K562 (cell line): ENCODE measurements at regions not wholly inside any gene's neighbourhood (a gene's known extent, or its start where the extent isn't known, plus 50 kb on each side); places are given as distances from the start of the nearest gene placed in this dataset.

Source experiments
- ATAC-seq: fragments of 200-7000 bp; cut with Tn5 transposase; 3 replicates; pipeline ENCODE4 v1.9.1; 2020; ENCODE audit warnings: moderate library complexity
- BruUV-seq: library from RNA; stranded (reverse); fragments of 400-500 nt; replicated peaks from 2 replicates; lab custom pipeline; 2021; lab: Mats Ljungman, UMichigan
- CTCF ChIA-PET: fragments of 300-600 bp; formaldehyde crosslinking; extraction: SDS; loops from one replicate; lab custom pipeline; 2021; ENCODE audit warnings: low intra/inter-chr PET ratio; lab: Yijun Ruan, JAX
- POLR2A ChIA-PET: fragments of 300-600, 350-650 bp; sonication (Branson Sonifier 250); formaldehyde crosslinking; extraction: SDS; loops from one replicate; lab custom pipeline; 2021; ENCODE audit warnings: antibody characterized with exemption, inconsistent platforms; lab: Yijun Ruan, JAX
- DNase-seq, 4 experiments: peaks; one replicate each; pipeline versions ENCODE4 v3.0.0 to v3.0.0-alpha.2; 2011 to 2018; ENCODE audit warnings: low spot score in 3 of 4, mixed read lengths in 3 of 4; ENCODE audit errors: extremely low read depth in 1 of 4
- FAIRE-seq: peaks from 2 replicates; lab custom pipeline; 2011; peaks lifted over from hg19 to GRCh38; lab: Jason Lieb, UNC
- H2AFZ ChIP-seq: 2 replicates; pipeline ENCODE4 v1.6.0; 2011; ENCODE audit warnings: low read depth, low read length, control low read depth, inconsistent platforms
- H3K27ac ChIP-seq: fragments of 200-600 bp; 3 replicates; pipeline ENCODE4 v1.8.0; 2011; ENCODE audit warnings: low read depth, mild to moderate bottlenecking, control low read depth, inconsistent platforms, low read length, moderate library complexity, mixed read lengths; ENCODE audit errors: extremely low read depth
- H3K27me3 ChIP-seq, 2 experiments: fragments of 300-600 bp in 1 of 2; 2 replicates in 1 of 2; 3 replicates in 1 of 2; pipeline versions ENCODE4 v1.6.0 to v1.8.0; 2011; ENCODE audit warnings: inconsistent platforms in 2 of 2, low read length in 2 of 2, mild to moderate bottlenecking in 1 of 2, mixed read lengths in 1 of 2, moderate library complexity in 1 of 2; ENCODE audit not compliant: control insufficient read depth in 2 of 2, insufficient read depth in 2 of 2
- H3K36me3 ChIP-seq: fragments of 300-600 bp; 3 replicates; pipeline ENCODE4 v1.8.0; 2011; ENCODE audit warnings: mild to moderate bottlenecking, low read length, inconsistent platforms; ENCODE audit not compliant: control insufficient read depth, insufficient read depth
- H3K4me1 ChIP-seq, 2 experiments: fragments of 200-600 bp in 1 of 2; replicated peaks in 1 of 2; 2 replicates in 1 of 2; 3 replicates in 1 of 2; pipeline versions ENCODE4 v1.5.1 to v1.8.0; 2011; ENCODE audit warnings: inconsistent platforms in 2 of 2, low read length in 2 of 2, mild to moderate bottlenecking in 1 of 2, mixed read lengths in 1 of 2, moderate library complexity in 1 of 2; ENCODE audit not compliant: control insufficient read depth in 2 of 2, insufficient read depth in 2 of 2
- H3K4me2 ChIP-seq: 2 replicates; pipeline ENCODE4 v1.6.1; 2011; ENCODE audit warnings: low read length, control low read depth, inconsistent platforms, mixed read lengths; ENCODE audit not compliant: insufficient read depth
- H3K4me3 ChIP-seq: fragments of 200-600 bp; sonication (generic), shearing (Covaris generic); 2 replicates; pipeline ENCODE4 v1.5.1; 2016; ENCODE audit warnings: control low read depth, inconsistent platforms
- H3K79me2 ChIP-seq: fragments of 200-600 bp; 3 replicates; pipeline ENCODE4 v1.8.0; 2011; ENCODE audit warnings: low read length, inconsistent platforms; ENCODE audit not compliant: control insufficient read depth, insufficient read depth
- H3K9ac ChIP-seq, 2 experiments: 2 replicates each; pipeline versions ENCODE4 v1.6.0 to v1.6.1; 2011; ENCODE audit warnings: low read depth in 2 of 2, low read length in 2 of 2, control low read depth in 1 of 2, inconsistent platforms in 1 of 2, mild to moderate bottlenecking in 1 of 2, mixed read lengths in 1 of 2; ENCODE audit not compliant: insufficient read depth in 1 of 2
- H3K9me1 ChIP-seq: one replicate; pipeline ENCODE4 v1.6.0; 2011; ENCODE audit warnings: inconsistent platforms, mild to moderate bottlenecking, low read length, moderate library complexity; ENCODE audit not compliant: control insufficient read depth, insufficient read depth
- H3K9me3 ChIP-seq: replicated peaks from 2 replicates; pipeline ENCODE4 v1.5.1; 2011; ENCODE audit warnings: low read depth, low read length, inconsistent platforms; ENCODE audit not compliant: control insufficient read depth, insufficient read depth
- H4K20me1 ChIP-seq: replicated peaks from 2 replicates; pipeline ENCODE4 v1.6.1; 2011; ENCODE audit warnings: low read length, inconsistent platforms, mixed read lengths; ENCODE audit not compliant: control insufficient read depth, insufficient read depth
- ASH1L ChIP-seq: fragments of 450-650 bp; IDR thresholded peaks from 2 replicates; pipeline ENCODE4 v1.6.1; 2018; ENCODE audit warnings: borderline replicate concordance, mild to moderate bottlenecking, low read depth; ENCODE audit not compliant: partially characterized antibody
- GATA2 ChIP-seq: sonication (generic); formaldehyde crosslinking; IDR thresholded peaks from 2 replicates; pipeline ENCODE4 v1.4.0; 2020; ENCODE audit warnings: mild to moderate bottlenecking, missing genetic modification reagents
- JUN ChIP-seq, 2 experiments: sonication (generic) in 1 of 2; formaldehyde crosslinking in 1 of 2; IDR thresholded peaks; 2 replicates each; pipeline versions ENCODE4 v1.6.1 to v1.8.0; 2012 to 2022; ENCODE audit warnings: borderline replicate concordance in 2 of 2, mild to moderate bottlenecking in 2 of 2, improper control_type of control experiment in 1 of 2, low read depth in 1 of 2, low read length in 1 of 2, missing genetic modification reagents in 1 of 2
- NR1H2 ChIP-seq: sonication (generic); formaldehyde crosslinking; IDR thresholded peaks from 2 replicates; pipeline ENCODE4 v1.4.0; 2020; ENCODE audit warnings: mild to moderate bottlenecking, missing genetic modification reagents
- PHB ChIP-seq: fragments of 250-450 bp; sonication (Bioruptor Pico); IDR thresholded peaks from 2 replicates; pipeline ENCODE4 v1.5.0; 2021
- RCOR1 ChIP-seq, 2 experiments: IDR thresholded peaks; 2 replicates each; pipeline ENCODE4 v1.6.1; 2012; ENCODE audit warnings: low read depth in 2 of 2, low read length in 2 of 2, borderline replicate concordance in 1 of 2, improper control_type of control experiment in 1 of 2
- SMARCA4 ChIP-seq: fragments of 450-650 bp; IDR thresholded peaks from 2 replicates; pipeline ENCODE4 v1.6.1; 2016
- ZC3H11A ChIP-seq: IDR thresholded peaks from 2 replicates; pipeline ENCODE4 v1.6.1; 2012; ENCODE audit warnings: low read depth, low read length, improper control_type of control experiment
- WGBS: fragments of 100-300 bp; shearing (Covaris generic); methylation state at CpG from one replicate; pipeline ENCODE4 v1.1.6; 2016; ENCODE audit warnings: low coverage, mixed read lengths; ENCODE audit not compliant: insufficient coverage; ENCODE audit errors: missing lambda C conversion rate; 5-methylcytosine and 5-hydroxymethylcytosine counted together
- in situ Hi-C: fragments of 300-500 bp; cut with MboI; formaldehyde crosslinking; loops from 4 replicates; pipeline ENCODE4 v1.15.0; 2018; ENCODE audit warnings: inconsistent platforms, mixed read lengths
- intact Hi-C: fragments of 100-400 bp; cut with micrococcal nuclease; formaldehyde crosslinking; loops from 2 replicates; pipeline ENCODE4 v1.14.2; 2022
- TF ChIP-seq, protein P1 (sequence below): sonication (generic); formaldehyde crosslinking; IDR thresholded peaks from 2 replicates; pipeline ENCODE4 v1.9.0; 2022; ENCODE audit warnings: mild to moderate bottlenecking, missing genetic modification reagents
- TF ChIP-seq, protein P2 (sequence below): fragments of 200-400 bp; formaldehyde crosslinking; IDR thresholded peaks from 2 replicates; pipeline ENCODE4 v1.6.1; 2017; ENCODE audit warnings: mild to moderate bottlenecking, low read depth, low read length, moderate library complexity

DNA sequence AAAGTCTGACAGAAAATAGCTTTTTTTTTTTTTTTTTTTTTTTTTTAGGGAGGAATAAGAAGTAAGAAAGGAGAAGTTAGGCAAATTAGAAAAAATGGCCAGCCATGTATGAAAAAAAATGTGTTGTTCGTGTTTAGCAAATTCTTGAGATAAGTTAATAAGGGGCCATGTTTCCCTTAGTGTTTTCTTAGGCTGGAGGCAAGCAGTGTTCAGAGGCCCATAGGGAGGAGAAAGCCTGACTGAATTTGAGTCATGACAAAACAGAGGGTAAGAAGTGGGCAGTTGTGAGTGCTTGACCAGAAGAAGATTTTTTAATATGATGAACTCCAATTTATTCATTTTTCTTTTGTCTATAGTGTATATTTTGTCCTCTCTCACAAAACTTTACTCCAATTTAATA, 766.4 kb downstream of the FAM181B start:
- no TSS peak for BruUV-seq
- CTCF ChIA-PET: no interaction called here

DNA sequence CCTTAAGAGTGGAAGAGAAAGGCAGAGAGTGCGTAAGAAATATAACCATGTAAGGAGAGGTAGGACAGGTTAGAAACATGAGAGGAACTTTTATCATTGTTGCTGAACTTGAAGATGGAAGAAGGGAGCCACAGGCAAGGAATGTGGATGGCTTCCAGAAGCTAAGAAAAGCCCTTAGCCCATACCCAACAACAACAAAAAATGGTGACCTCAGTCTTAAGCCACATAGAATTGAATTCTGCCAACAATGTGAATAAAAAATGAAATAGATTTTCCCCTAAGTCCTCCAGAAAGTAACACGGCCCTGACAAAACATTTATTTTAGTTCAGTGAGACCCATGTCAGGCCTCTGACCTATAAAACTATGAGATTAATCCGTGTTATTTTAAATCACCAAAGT, 767.3 kb downstream of the FAM181B start:
- Histone ChIP-seq H3K4me1 (no peaks in the 10 kb centered on the region), H3K9me1 (no peaks in the 10 kb centered on the region), H3K36me3 (no peaks in the 10 kb centered on the region), H2AFZ (no peak overlapping the region), H3K27me3 (no peaks in the 10 kb centered on the region), H4K20me1 (no peaks in the 10 kb centered on the region), H3K4me3 (no peak overlapping the region), H3K4me2 (no peak overlapping the region), H3K9me3 (no peaks in the 10 kb centered on the region), H3K9ac (no peak overlapping the region), H3K27ac (no peak overlapping the region), H3K79me2 (no peaks in the 10 kb centered on the region)
- BruUV-seq: no TSS peak
- DNase-seq (no peak), FAIRE-seq (no peak), ATAC-seq (no peak)
- in situ Hi-C loops: no loop called here
- intact Hi-C loops: no loop called here
- CTCF ChIA-PET: no interaction called here
- 0% methylated on average over 3 of the region's 3 CpGs for WGBS
- TF ChIP-seq, protein P1, sequence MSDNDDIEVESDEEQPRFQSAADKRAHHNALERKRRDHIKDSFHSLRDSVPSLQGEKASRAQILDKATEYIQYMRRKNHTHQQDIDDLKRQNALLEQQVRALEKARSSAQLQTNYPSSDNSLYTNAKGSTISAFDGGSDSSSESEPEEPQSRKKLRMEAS (CRISPR knock-in tag): no peak
- TF ChIP-seq, protein P2, sequence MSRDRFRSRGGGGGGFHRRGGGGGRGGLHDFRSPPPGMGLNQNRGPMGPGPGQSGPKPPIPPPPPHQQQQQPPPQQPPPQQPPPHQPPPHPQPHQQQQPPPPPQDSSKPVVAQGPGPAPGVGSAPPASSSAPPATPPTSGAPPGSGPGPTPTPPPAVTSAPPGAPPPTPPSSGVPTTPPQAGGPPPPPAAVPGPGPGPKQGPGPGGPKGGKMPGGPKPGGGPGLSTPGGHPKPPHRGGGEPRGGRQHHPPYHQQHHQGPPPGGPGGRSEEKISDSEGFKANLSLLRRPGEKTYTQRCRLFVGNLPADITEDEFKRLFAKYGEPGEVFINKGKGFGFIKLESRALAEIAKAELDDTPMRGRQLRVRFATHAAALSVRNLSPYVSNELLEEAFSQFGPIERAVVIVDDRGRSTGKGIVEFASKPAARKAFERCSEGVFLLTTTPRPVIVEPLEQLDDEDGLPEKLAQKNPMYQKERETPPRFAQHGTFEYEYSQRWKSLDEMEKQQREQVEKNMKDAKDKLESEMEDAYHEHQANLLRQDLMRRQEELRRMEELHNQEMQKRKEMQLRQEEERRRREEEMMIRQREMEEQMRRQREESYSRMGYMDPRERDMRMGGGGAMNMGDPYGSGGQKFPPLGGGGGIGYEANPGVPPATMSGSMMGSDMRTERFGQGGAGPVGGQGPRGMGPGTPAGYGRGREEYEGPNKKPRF: no peak
- POLR2A ChIA-PET: no interaction called here

More for the DNA sequence above, 766.4 kb downstream of the FAM181B start:
- Histone ChIP-seq H3K27ac (no peak overlapping the region), H4K20me1 (no peaks in the 10 kb centered on the region), H3K79me2 (no peaks in the 10 kb centered on the region), H3K27me3 (no peaks in the 10 kb centered on the region), H3K9me3 (no peaks in the 10 kb centered on the region), H3K4me3 (no peak overlapping the region), H3K36me3 (no peaks in the 10 kb centered on the region), H3K4me1 (no peaks in the 10 kb centered on the region), H2AFZ (no peak overlapping the region), H3K4me2 (no peak overlapping the region), H3K9me1 (no peaks in the 10 kb centered on the region), H3K9ac (no peak overlapping the region)
- 0% methylated on average over 1 of the region's 1 CpG for WGBS
- TF ChIP-seq PHB (CRISPR knock-in tag) (no peak), SMARCA4 (no peak), GATA2 (CRISPR knock-in tag) (no peak), ZC3H11A (no peak), JUN (IDR thresholded peaks at IDR 0.05; ENCODE audit: borderline replicate concordance, low read depth, low read length) (no peak), JUN (CRISPR knock-in tag; IDR thresholded peaks at IDR 0.05; ENCODE audit: borderline replicate concordance) (no peak), ASH1L (no peak), NR1H2 (CRISPR knock-in tag) (no peak), RCOR1 (IDR thresholded peaks at IDR 0.05; ENCODE audit: borderline replicate concordance in 1 of 2, low read depth in 2 of 2, low read length in 2 of 2) (no peak)
- FAIRE-seq: no peak
- ATAC-seq: no peak
- in situ Hi-C loops (no loop called here), intact Hi-C loops (no loop called here)
- POLR2A ChIA-PET: no interaction called here
- no peak for DNase-seq
